ENCODE measurements at regions not wholly inside any gene's neighbourhood (a gene's known extent, or its start where the extent isn't known, plus 50 kb on each side); places are given as distances from the start of the nearest gene placed in this dataset.
"Not testable (repeated sequence)": the region's sequence is repeated elsewhere in the genome, so short reads cannot be mapped to it uniquely, and the experiment has no call there.

GRCh38 chr6:168377856-168378832 lies 58.6 kb upstream of the DACT2 start:
- in situ Hi-C loops (cut with MboI; ENCODE audit: low sequenced_read_pairs), result no loop called here
- no peak for DNase-seq (ENCODE audit: low spot score in 2 of 2)
- H3K4me3 ChIP-seq, result no peak overlapping the region
- no peaks in the 10 kb centered on the region for H3K27me3 ChIP-seq (ENCODE audit: low read depth)
- H3K36me3 ChIP-seq (replicated peaks), result no peaks in the 10 kb centered on the region
- no peaks in the 10 kb centered on the region for H3K4me1 ChIP-seq
- no peaks in the 10 kb centered on the region for H3K9me3 ChIP-seq

GRCh38 chr6:168379579-168379978 lies 60.0 kb upstream of the DACT2 start:
- DNase-seq (ENCODE audit: low spot score in 2 of 2); H3K9me3 ChIP-seq; in situ Hi-C loops (cut with MboI; ENCODE audit: low sequenced_read_pairs); H3K27me3 ChIP-seq (ENCODE audit: low read depth); H3K4me3 ChIP-seq; H3K4me1 ChIP-seq; H3K36me3 ChIP-seq (replicated peaks): not testable (repeated sequence)

- DNase-seq (ENCODE audit: low spot score in 2 of 2); H3K4me3 ChIP-seq; H3K27me3 ChIP-seq (ENCODE audit: low read depth); in situ Hi-C loops (cut with MboI; ENCODE audit: low sequenced_read_pairs); H3K4me1 ChIP-seq; H3K9me3 ChIP-seq; H3K36me3 ChIP-seq (replicated peaks): not testable (repeated sequence)
Observed at GRCh38 chr6:168380166-168380955, 60.6 kb upstream of the SMOC2 start.

GRCh38 chr6:168380956-168381605 lies 59.9 kb upstream of the SMOC2 start:
- in situ Hi-C loops (cut with MboI; ENCODE audit: low sequenced_read_pairs), result no loop called here
- H3K4me3 ChIP-seq, result no peak overlapping the region
- DNase-seq (ENCODE audit: low spot score in 2 of 2), result no peak
- H3K27me3 ChIP-seq (ENCODE audit: low read depth), result no peaks in the 10 kb centered on the region
- no peaks in the 10 kb centered on the region for H3K9me3 ChIP-seq
- no peaks in the 10 kb centered on the region for H3K36me3 ChIP-seq (replicated peaks)
- H3K4me1 ChIP-seq, result no peaks in the 10 kb centered on the region

- Histone ChIP-seq H3K27me3 (ENCODE audit: low read depth) (no peaks in the 10 kb centered on the region), H3K4me1 (no peaks in the 10 kb centered on the region), H3K4me3 (no peak overlapping the region), H3K36me3 (replicated peaks) (no peaks in the 10 kb centered on the region), H3K9me3 (no peaks in the 10 kb centered on the region)
- DNase-seq (ENCODE audit: low spot score in 2 of 2), result no peak
- in situ Hi-C loops (cut with MboI; ENCODE audit: low sequenced_read_pairs), result no loop called here
Observed at GRCh38 chr6:168381726-168382458, 59.1 kb upstream of the SMOC2 start.

GRCh38 chr6:168383062-168383854 lies 57.7 kb upstream of the SMOC2 start:
- Histone ChIP-seq H3K36me3 (replicated peaks) (no peaks in the 10 kb centered on the region), H3K27me3 (ENCODE audit: low read depth) (no peaks in the 10 kb centered on the region), H3K9me3 (no peaks in the 10 kb centered on the region), H3K4me1 (no peaks in the 10 kb centered on the region), H3K4me3 (no peak overlapping the region)
- DNase-seq (ENCODE audit: low spot score in 2 of 2), result no peak
- in situ Hi-C loops (cut with MboI; ENCODE audit: low sequenced_read_pairs), result no loop called here

DNA sequence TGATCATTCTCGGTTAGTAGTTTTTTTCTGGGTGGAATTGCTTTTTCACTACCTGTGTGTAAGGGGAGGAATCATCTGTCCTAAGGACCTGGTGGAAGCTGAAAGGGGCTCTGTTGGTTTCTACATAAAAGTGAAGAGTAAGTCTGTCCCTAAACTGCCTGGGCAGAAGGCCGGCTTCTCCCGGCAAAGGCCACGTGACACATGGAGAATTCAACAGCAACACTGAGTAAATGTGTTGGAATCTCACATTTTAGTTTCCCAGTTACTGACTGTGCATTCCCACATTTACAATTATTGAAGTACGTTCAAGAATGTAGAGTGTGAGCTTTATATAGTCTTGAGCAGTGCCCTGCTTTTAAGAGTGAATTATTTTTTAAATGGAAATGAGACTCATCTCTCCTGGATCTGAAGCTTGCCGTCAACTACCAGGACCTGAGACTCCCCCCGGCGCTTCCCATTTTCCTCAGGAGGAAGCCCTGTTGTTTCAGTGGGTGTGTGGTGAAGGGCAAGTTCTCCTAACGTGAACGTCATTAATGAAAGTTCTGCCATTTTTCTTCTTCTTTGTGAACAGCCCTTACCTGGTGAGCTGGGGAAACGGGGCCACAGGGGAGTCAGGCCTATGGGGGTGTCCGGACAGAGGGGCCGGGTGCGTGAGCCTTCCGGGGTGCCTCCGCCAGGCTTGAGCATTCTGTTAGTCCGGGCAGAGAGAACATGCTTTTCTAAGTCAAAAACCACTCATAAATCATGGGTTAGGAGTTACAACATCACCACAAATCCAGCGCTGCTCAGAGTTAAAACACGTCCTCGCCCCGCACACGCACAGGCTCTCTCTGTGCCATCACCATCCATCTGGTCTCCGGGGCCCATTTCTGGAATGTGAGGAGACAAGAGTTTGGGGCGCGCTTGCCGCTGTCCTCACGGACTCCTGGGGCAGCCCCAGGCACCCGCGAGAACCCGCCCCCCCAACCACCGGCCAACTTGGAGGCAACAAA lies 56.6 kb upstream of the SMOC2 start:
- Histone ChIP-seq H3K4me3 (no peak overlapping the region), H3K36me3 (replicated peaks) (no peaks in the 10 kb centered on the region), H3K9me3 (no peaks in the 10 kb centered on the region), H3K4me1 (no peaks in the 10 kb centered on the region), H3K27me3 (ENCODE audit: low read depth) (no peaks in the 10 kb centered on the region)
- DNase-seq (ENCODE audit: low spot score in 2 of 2), result no peak
- in situ Hi-C loops (cut with MboI; ENCODE audit: low sequenced_read_pairs), result no loop called here

- Histone ChIP-seq H3K9me3 (no peaks in the 10 kb centered on the region), H3K36me3 (replicated peaks) (no peaks in the 10 kb centered on the region), H3K4me3 (no peak overlapping the region), H3K27me3 (ENCODE audit: low read depth) (no peaks in the 10 kb centered on the region), H3K4me1 (no peaks in the 10 kb centered on the region)
- no peak for DNase-seq (ENCODE audit: low spot score in 2 of 2)
- in situ Hi-C loops (cut with MboI; ENCODE audit: low sequenced_read_pairs), result no loop called here
Observed at GRCh38 chr6:168385037-168385759, 55.8 kb upstream of the SMOC2 start.

DNA sequence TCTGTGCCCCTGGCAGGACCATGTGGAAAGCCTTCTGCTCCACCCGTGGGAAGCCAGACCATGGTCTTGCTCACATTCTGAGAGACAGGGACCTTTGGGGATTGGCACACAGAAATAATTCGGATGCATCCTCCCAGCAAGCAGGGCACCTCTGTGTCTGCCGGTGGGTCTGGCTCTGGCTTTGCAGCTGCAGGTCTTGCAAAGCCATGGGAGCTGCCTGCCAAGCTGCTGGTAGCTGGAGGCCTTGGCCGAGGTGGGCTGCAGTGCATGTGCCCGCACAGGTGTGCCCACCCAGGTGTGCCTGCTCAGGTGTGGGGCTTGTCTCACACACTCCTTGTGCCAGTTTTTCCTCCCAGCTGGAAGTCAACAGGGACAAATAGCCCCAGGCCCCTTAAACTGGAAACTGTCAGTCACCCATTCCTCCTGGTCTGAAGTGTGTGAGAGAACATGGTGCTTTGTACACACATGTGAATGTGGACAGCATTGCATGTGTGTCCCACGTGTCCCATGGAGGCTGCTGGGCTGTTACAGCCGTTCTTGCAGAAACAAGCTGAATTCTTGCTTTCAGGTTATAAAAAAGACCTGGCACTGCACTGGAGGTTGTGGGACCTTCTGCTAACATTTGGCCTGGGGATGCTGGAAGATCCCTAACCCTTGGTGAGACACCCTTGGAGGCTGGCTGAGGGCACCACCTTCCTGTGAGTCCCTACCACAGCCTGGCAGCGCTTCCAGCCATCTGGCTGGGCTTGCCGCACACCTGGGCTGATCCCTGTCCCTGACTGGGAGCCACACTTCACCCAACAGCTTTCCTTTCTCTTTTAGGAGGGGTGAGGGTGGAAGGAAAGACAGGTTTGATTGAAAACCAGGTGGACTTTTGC lies 54.9 kb upstream of the SMOC2 start:
- Histone ChIP-seq H3K36me3 (replicated peaks) (no peaks in the 10 kb centered on the region), H3K4me1 (no peaks in the 10 kb centered on the region), H3K9me3 (no peaks in the 10 kb centered on the region), H3K27me3 (ENCODE audit: low read depth) (no peaks in the 10 kb centered on the region), H3K4me3 (no peak overlapping the region)
- DNase-seq (ENCODE audit: low spot score in 2 of 2), result no peak
- in situ Hi-C loops (cut with MboI; ENCODE audit: low sequenced_read_pairs), result no loop called here

DNA sequence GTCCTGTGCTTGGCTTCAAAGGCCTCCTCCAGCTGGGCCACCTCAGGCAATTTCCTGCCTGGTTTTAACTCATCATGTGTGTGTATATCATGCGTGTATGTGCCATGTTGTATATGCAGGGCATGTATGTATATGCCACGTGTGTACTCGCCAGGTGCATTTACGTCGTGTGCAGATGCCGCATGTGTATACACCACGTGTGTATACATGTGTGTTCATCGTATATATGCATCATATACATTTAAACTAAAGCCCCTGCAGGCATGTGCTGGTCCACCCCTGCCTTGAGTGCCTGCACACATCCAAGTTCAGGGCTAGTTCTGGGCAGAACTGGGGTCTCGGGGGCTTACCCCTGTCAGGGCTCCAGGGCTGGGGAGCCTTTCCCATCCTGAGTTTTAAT lies 54.0 kb upstream of the SMOC2 start:
- no peaks in the 10 kb centered on the region for H3K9me3 ChIP-seq

GRCh38 chr6:168387426-168387825 lies 53.6 kb upstream of the SMOC2 start:
- Histone ChIP-seq H3K27me3 (ENCODE audit: low read depth) (no peaks in the 10 kb centered on the region), H3K9me3 (no peaks in the 10 kb centered on the region), H3K4me3 (no peak overlapping the region), H3K4me1 (no peaks in the 10 kb centered on the region), H3K36me3 (replicated peaks) (no peaks in the 10 kb centered on the region)
- in situ Hi-C loops (cut with MboI; ENCODE audit: low sequenced_read_pairs), result no loop called here
- no peak for DNase-seq (ENCODE audit: low spot score in 2 of 2)

More for the DNA sequence above, 54.0 kb upstream of the SMOC2 start:
- Histone ChIP-seq H3K36me3 (replicated peaks) (no peaks in the 10 kb centered on the region), H3K27me3 (ENCODE audit: low read depth) (no peaks in the 10 kb centered on the region), H3K4me1 (no peaks in the 10 kb centered on the region), H3K4me3 (no peak overlapping the region)
- DNase-seq (ENCODE audit: low spot score in 2 of 2), result no peak
- in situ Hi-C loops (cut with MboI; ENCODE audit: low sequenced_read_pairs), result no loop called here

Measured in HAP-1 (cell line).